ENCODE measurements at regions not wholly inside any gene's neighbourhood (a gene's known extent, or its start where the extent isn't known, plus 50 kb on each side); places are given as distances from the start of the nearest gene placed in this dataset.

DNA sequence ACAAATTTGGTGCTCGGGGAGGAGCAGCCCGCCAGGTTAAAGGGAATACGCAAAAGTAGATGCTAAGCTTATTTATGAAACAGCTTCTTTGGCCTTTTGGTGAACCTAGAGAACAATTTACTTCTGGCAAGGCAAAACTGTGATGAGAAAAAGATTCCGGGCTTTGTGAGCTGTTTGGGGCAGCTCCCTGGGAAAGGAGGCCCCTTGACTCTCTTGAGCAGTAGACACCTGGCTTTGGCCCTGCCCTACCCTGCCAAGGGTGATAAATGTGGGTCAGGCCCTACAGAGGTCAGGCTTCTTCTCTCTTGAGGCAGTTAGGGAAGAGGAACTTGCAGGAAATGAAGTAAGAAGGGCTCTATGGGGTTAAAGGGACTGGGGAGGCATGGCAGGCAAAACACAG is 509.6 kb downstream of the MID1IP1 start:
- no peak overlapping the region for H4K91ac ChIP-seq (ENCODE audit: low read length)

DNA sequence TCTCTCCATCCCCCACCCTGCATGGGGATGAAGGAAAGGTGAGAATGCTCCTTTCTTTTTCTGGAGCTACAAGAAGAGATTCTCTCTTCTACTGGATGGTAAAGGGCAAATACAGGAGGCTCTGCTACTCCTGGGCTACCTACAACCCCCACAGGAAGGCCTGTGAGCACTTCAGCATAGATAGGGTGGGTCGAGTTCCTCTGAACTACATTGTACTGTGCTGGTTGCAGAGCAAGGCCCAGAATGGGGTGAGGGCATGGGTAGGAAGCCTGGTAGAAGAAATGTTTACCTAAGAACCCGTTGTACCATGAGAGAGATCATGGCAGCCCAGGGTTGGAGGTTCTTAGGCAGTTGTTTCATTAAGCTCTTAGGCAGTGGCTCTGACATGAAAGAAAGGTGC is 510.4 kb downstream of the MID1IP1 start:
- H2BK120ac ChIP-seq (ENCODE audit: low read depth, low read length), result no peak overlapping the region
- no peak overlapping the region for H4K8ac ChIP-seq (ENCODE audit: low read length)
- H3K23ac ChIP-seq (ENCODE audit: low read length in 2 of 2), result no peak overlapping the region
- no peak overlapping the region for H3K4ac ChIP-seq (ENCODE audit: low read depth in 1 of 2, low read length in 2 of 2)
- no peak overlapping the region for H3K27ac ChIP-seq (ENCODE audit: low read length, poor library complexity, severe bottlenecking)
- peak overlapping the region in 1 of 2 experiments; percentile 60 for H2BK12ac ChIP-seq (ENCODE audit: low read length in 2 of 2)
- peaks cover 7% of the 10 kb centered on the region for H3K9me3 ChIP-seq (ENCODE audit: control insufficient read depth, low read length)
- H2AK5ac ChIP-seq (ENCODE audit: low read length, severe bottlenecking), result no peak overlapping the region
- H3K4me3 ChIP-seq (ENCODE audit: insufficient read depth in 1 of 2, low read depth in 1 of 2, low read length in 2 of 2), result no peak overlapping the region
- no peaks in the 10 kb centered on the region for H3K36me3 ChIP-seq (ENCODE audit: control insufficient read depth in 1 of 2, insufficient read depth in 2 of 2, low read depth in 1 of 2, low read length in 2 of 2)
- H3K27me3 ChIP-seq (ENCODE audit: control insufficient read depth in 1 of 2, insufficient read depth in 1 of 2, low read length in 2 of 2), result peaks cover 0 to 83% of the 10 kb centered on the region in 2 experiments
- no peak overlapping the region for H3K14ac ChIP-seq (ENCODE audit: low read length in 2 of 2)
- no peak overlapping the region for H3K18ac ChIP-seq (ENCODE audit: low read depth in 1 of 2, low read length in 2 of 2)
- no peak overlapping the region for H3K4me2 ChIP-seq (ENCODE audit: low read length, poor library complexity, severe bottlenecking)
- no peaks in the 10 kb centered on the region for H3K4me1 ChIP-seq (ENCODE audit: control insufficient read depth, insufficient read depth, low read depth, low read length)
- no peak for DNase-seq
- WGBS, result 82% methylated on average over 2 of the region's 2 CpGs
- no peak overlapping the region for H3K9ac ChIP-seq (ENCODE audit: low read length)
- H2BK15ac ChIP-seq (ENCODE audit: low read depth, poor library complexity, severe bottlenecking), result no peak overlapping the region
- no peak overlapping the region for H2AFZ ChIP-seq (ENCODE audit: low read depth, low read length)
- no peaks in the 10 kb centered on the region for H3K79me1 ChIP-seq (replicated peaks; ENCODE audit: low read length, poor library complexity, severe bottlenecking)
- H4K91ac ChIP-seq (ENCODE audit: low read length), result no peak overlapping the region
- H2BK5ac ChIP-seq (ENCODE audit: low read depth, low read length, poor library complexity, severe bottlenecking), result no peak overlapping the region

More for the DNA sequence above, 509.6 kb downstream of the MID1IP1 start:
- Histone ChIP-seq H3K9ac (ENCODE audit: low read length) (no peak overlapping the region), H3K23ac (ENCODE audit: low read length in 2 of 2) (no peak overlapping the region), H4K8ac (ENCODE audit: low read length) (no peak overlapping the region), H3K27ac (ENCODE audit: low read length, poor library complexity, severe bottlenecking) (no peak overlapping the region), H3K4me1 (ENCODE audit: control insufficient read depth, insufficient read depth, low read depth, low read length) (no peaks in the 10 kb centered on the region), H2BK12ac (ENCODE audit: low read length in 2 of 2) (no peak overlapping the region), H3K14ac (ENCODE audit: low read length in 2 of 2) (no peak overlapping the region), H3K27me3 (ENCODE audit: control insufficient read depth in 1 of 2, insufficient read depth in 1 of 2, low read length in 2 of 2) (peaks cover 0 to 90% of the 10 kb centered on the region in 2 experiments), H2BK5ac (ENCODE audit: low read depth, low read length, poor library complexity, severe bottlenecking) (no peak overlapping the region), H3K9me3 (ENCODE audit: control insufficient read depth, low read length) (peaks cover 7% of the 10 kb centered on the region), H2BK120ac (ENCODE audit: low read depth, low read length) (no peak overlapping the region), H2BK15ac (ENCODE audit: low read depth, poor library complexity, severe bottlenecking) (no peak overlapping the region), H3K18ac (ENCODE audit: low read depth in 1 of 2, low read length in 2 of 2) (no peak overlapping the region), H3K4me2 (ENCODE audit: low read length, poor library complexity, severe bottlenecking) (no peak overlapping the region), H3K36me3 (ENCODE audit: control insufficient read depth in 1 of 2, insufficient read depth in 2 of 2, low read depth in 1 of 2, low read length in 2 of 2) (no peaks in the 10 kb centered on the region), H3K4me3 (ENCODE audit: insufficient read depth in 1 of 2, low read depth in 1 of 2, low read length in 2 of 2) (no peak overlapping the region), H2AFZ (ENCODE audit: low read depth, low read length) (no peak overlapping the region), H2AK5ac (ENCODE audit: low read length, severe bottlenecking) (no peak overlapping the region), H3K4ac (ENCODE audit: low read depth in 1 of 2, low read length in 2 of 2) (no peak overlapping the region), H3K79me1 (replicated peaks; ENCODE audit: low read length, poor library complexity, severe bottlenecking) (no peaks in the 10 kb centered on the region)
- 77% methylated on average over 4 of the region's 4 CpGs for WGBS
- DNase-seq, result no peak

- Histone ChIP-seq H2AFZ (ENCODE audit: low read depth, low read length) (no peak overlapping the region), H3K4ac (ENCODE audit: low read depth in 1 of 2, low read length in 2 of 2) (no peak overlapping the region), H2BK5ac (ENCODE audit: low read depth, low read length, poor library complexity, severe bottlenecking) (no peak overlapping the region), H3K4me2 (ENCODE audit: low read length, poor library complexity, severe bottlenecking) (no peak overlapping the region), H3K79me1 (replicated peaks; ENCODE audit: low read length, poor library complexity, severe bottlenecking) (no peaks in the 10 kb centered on the region), H2AK5ac (ENCODE audit: low read length, severe bottlenecking) (no peak overlapping the region), H3K9me3 (ENCODE audit: control insufficient read depth, low read length) (peaks cover 7% of the 10 kb centered on the region), H4K8ac (ENCODE audit: low read length) (no peak overlapping the region), H3K14ac (ENCODE audit: low read length in 2 of 2) (no peak overlapping the region), H3K4me3 (ENCODE audit: insufficient read depth in 1 of 2, low read depth in 1 of 2, low read length in 2 of 2) (no peak overlapping the region), H3K23ac (ENCODE audit: low read length in 2 of 2) (no peak overlapping the region), H3K36me3 (ENCODE audit: control insufficient read depth in 1 of 2, insufficient read depth in 2 of 2, low read depth in 1 of 2, low read length in 2 of 2) (no peaks in the 10 kb centered on the region), H2BK15ac (ENCODE audit: low read depth, poor library complexity, severe bottlenecking) (no peak overlapping the region), H3K27ac (ENCODE audit: low read length, poor library complexity, severe bottlenecking) (no peak overlapping the region), H3K27me3 (ENCODE audit: control insufficient read depth in 1 of 2, insufficient read depth in 1 of 2, low read length in 2 of 2) (peaks cover 0 to 72% of the 10 kb centered on the region in 2 experiments), H2BK120ac (ENCODE audit: low read depth, low read length) (no peak overlapping the region), H3K18ac (ENCODE audit: low read depth in 1 of 2, low read length in 2 of 2) (no peak overlapping the region), H3K4me1 (ENCODE audit: control insufficient read depth, insufficient read depth, low read depth, low read length) (no peaks in the 10 kb centered on the region), H4K91ac (ENCODE audit: low read length) (no peak overlapping the region), H3K9ac (ENCODE audit: low read length) (no peak overlapping the region), H2BK12ac (ENCODE audit: low read length in 2 of 2) (no peak overlapping the region)
- DNase-seq, result no peak
- 94% methylated on average over 1 of the region's 1 CpG for WGBS
Observed at GRCh38 chrX:39313146-39313545, 511.9 kb downstream of the MID1IP1 start.

- Histone ChIP-seq H3K14ac (ENCODE audit: low read length in 2 of 2) (no peak overlapping the region), H3K4me3 (ENCODE audit: insufficient read depth in 1 of 2, low read depth in 1 of 2, low read length in 2 of 2) (no peak overlapping the region), H3K18ac (ENCODE audit: low read depth in 1 of 2, low read length in 2 of 2) (no peak overlapping the region), H2BK15ac (ENCODE audit: low read depth, poor library complexity, severe bottlenecking) (no peak overlapping the region), H2BK5ac (ENCODE audit: low read depth, low read length, poor library complexity, severe bottlenecking) (no peak overlapping the region), H3K27me3 (ENCODE audit: control insufficient read depth in 1 of 2, insufficient read depth in 1 of 2, low read length in 2 of 2) (peaks cover 0 to 68% of the 10 kb centered on the region in 2 experiments), H2BK12ac (ENCODE audit: low read length in 2 of 2) (no peak overlapping the region), H4K8ac (ENCODE audit: low read length) (no peak overlapping the region), H3K27ac (ENCODE audit: low read length, poor library complexity, severe bottlenecking) (no peak overlapping the region), H2AFZ (ENCODE audit: low read depth, low read length) (no peak overlapping the region), H4K91ac (ENCODE audit: low read length) (no peak overlapping the region), H3K23ac (ENCODE audit: low read length in 2 of 2) (no peak overlapping the region), H3K4me2 (ENCODE audit: low read length, poor library complexity, severe bottlenecking) (no peak overlapping the region), H2BK120ac (ENCODE audit: low read depth, low read length) (no peak overlapping the region), H3K9me3 (ENCODE audit: control insufficient read depth, low read length) (peaks cover 11% of the 10 kb centered on the region), H3K9ac (ENCODE audit: low read length) (no peak overlapping the region), H3K79me1 (replicated peaks; ENCODE audit: low read length, poor library complexity, severe bottlenecking) (no peaks in the 10 kb centered on the region), H3K36me3 (ENCODE audit: control insufficient read depth in 1 of 2, insufficient read depth in 2 of 2, low read depth in 1 of 2, low read length in 2 of 2) (no peaks in the 10 kb centered on the region), H3K4me1 (ENCODE audit: control insufficient read depth, insufficient read depth, low read depth, low read length) (no peaks in the 10 kb centered on the region), H3K4ac (ENCODE audit: low read depth in 1 of 2, low read length in 2 of 2) (no peak overlapping the region), H2AK5ac (ENCODE audit: low read length, severe bottlenecking) (no peak overlapping the region)
- DNase-seq, result no peak
- 48% methylated on average over 3 of the region's 6 CpGs for WGBS
Observed at GRCh38 chrX:39318506-39319343, 517.5 kb downstream of the MID1IP1 start.
